ENCODE measurements at regions not wholly inside any gene's neighbourhood (a gene's known extent, or its start where the extent isn't known, plus 50 kb on each side); places are given as distances from the start of the nearest gene placed in this dataset.

DNA sequence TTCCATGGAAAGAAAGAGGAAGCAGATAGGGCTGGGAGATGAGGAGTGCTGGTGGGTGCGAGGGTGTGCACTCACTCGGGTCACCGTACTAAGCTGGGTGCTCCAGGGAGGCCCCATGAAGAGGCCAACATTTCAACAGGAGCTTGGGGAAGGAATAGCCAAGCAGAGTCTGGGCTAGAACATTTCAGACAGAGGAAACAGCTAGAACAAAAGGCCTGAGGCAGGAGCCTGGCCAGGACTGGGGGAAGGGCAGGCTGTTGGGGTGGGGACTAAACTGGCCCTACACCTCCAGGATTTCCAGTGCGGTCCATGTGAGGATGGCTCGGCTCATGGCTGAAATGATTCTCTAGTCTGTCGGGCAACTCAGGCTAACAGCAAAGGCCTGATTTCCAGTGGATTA lies 90.8 kb downstream of the ZFP36L2 start:
- no peak overlapping the region for H3K27ac Mint-ChIP-seq

DNA sequence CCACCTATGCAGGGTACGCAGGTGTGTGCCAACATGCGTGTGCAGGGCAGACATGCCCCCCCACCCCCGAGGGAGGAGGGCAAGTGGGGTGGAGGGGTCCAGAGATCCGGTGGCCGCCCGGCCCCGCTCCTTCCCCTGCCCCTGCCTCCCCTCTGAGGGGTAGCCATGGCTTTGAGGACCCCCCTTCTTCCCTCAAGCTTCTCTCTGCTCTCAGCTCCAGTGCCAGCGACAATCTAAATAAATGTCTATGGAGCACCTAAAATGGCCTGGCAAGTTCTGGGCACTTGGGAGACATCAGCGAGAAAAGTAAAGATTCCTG lies 91.9 kb downstream of the ZFP36L2 start:
- DNase-seq (ENCODE audit: low spot score) = no peak
- TF ChIP-seq ZNF331 (CRISPR knock-in tag; IDR thresholded peaks at IDR 0.05; ENCODE audit: low read depth) = no peak
- TF ChIP-seq NANOG (IDR thresholded peaks at IDR 0.05; ENCODE audit: borderline replicate concordance) = no peak
- TF ChIP-seq STAT1 (IDR thresholded peaks at IDR 0.05; ENCODE audit: unreplicated experiment) = no peak
- TF ChIP-seq JUNB (IDR thresholded peaks at IDR 0.05; ENCODE audit: unreplicated experiment) = no peak
- TF ChIP-seq REST (IDR thresholded peaks at IDR 0.05; ENCODE audit: unreplicated experiment) = no peak
- no peak for TF ChIP-seq EZH2phosphoT487 (IDR thresholded peaks at IDR 0.05; ENCODE audit: unreplicated experiment)
- TF ChIP-seq, protein P1, sequence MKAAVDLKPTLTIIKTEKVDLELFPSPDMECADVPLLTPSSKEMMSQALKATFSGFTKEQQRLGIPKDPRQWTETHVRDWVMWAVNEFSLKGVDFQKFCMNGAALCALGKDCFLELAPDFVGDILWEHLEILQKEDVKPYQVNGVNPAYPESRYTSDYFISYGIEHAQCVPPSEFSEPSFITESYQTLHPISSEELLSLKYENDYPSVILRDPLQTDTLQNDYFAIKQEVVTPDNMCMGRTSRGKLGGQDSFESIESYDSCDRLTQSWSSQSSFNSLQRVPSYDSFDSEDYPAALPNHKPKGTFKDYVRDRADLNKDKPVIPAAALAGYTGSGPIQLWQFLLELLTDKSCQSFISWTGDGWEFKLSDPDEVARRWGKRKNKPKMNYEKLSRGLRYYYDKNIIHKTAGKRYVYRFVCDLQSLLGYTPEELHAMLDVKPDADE (IDR thresholded peaks at IDR 0.05) = no peak
- no peak for TF ChIP-seq POLR2AphosphoS5 (IDR thresholded peaks at IDR 0.05; ENCODE audit: low read depth)
- Histone ChIP-seq H3K4me2 (no peak overlapping the region), H3K9me2 (ENCODE audit: insufficient read depth) (no peaks in the 10 kb centered on the region), H3F3A (replicated peaks; ENCODE audit: low read depth) (no peaks in the 10 kb centered on the region), H3K27ac (ENCODE audit: low read depth) (no peak overlapping the region), H4K20me1 (replicated peaks; ENCODE audit: insufficient read depth) (no peaks in the 10 kb centered on the region), H3K79me2 (replicated peaks; ENCODE audit: insufficient read depth) (no peaks in the 10 kb centered on the region), H3K4me1 (ENCODE audit: insufficient read depth) (peaks cover 20% of the 10 kb centered on the region), H3K4me3 (no peak overlapping the region), H3K27me3 (ENCODE audit: insufficient read depth) (no peaks in the 10 kb centered on the region), H2AFZ (no peak overlapping the region), H3K36me3 (ENCODE audit: insufficient read depth) (no peaks in the 10 kb centered on the region)
- ATAC-seq = no peak
- no peaks in the 10 kb centered on the region for H3K9me3 Mint-ChIP-seq
- peaks cover 40% of the 10 kb centered on the region for H3K4me1 Mint-ChIP-seq
- peaks cover 12% of the 10 kb centered on the region for H3K27me3 Mint-ChIP-seq (ENCODE audit: insufficient read depth, low read depth, poor library complexity)
- H3K4me3 Mint-ChIP-seq = no peak overlapping the region
- H3K36me3 Mint-ChIP-seq (ENCODE audit: low read depth) = no peaks in the 10 kb centered on the region
- no peak overlapping the region for H3K27ac Mint-ChIP-seq

More for the DNA sequence above, 90.8 kb downstream of the ZFP36L2 start:
- no peaks in the 10 kb centered on the region for H3K9me2 ChIP-seq (ENCODE audit: insufficient read depth)
- ATAC-seq (peak; percentile 15), DNase-seq (ENCODE audit: low spot score) (no peak)
- H3K27ac ChIP-seq (ENCODE audit: low read depth) = no peak overlapping the region
- no peaks in the 10 kb centered on the region for H3K79me2 ChIP-seq (replicated peaks; ENCODE audit: insufficient read depth)
- no peaks in the 10 kb centered on the region for H3K36me3 ChIP-seq (ENCODE audit: insufficient read depth)
- Mint-ChIP-seq H3K27me3 (ENCODE audit: insufficient read depth, low read depth, poor library complexity) (peaks cover 11% of the 10 kb centered on the region), H3K4me1 (peaks cover 45% of the 10 kb centered on the region), H3K9me3 (no peaks in the 10 kb centered on the region), H3K4me3 (no peak overlapping the region), H3K36me3 (ENCODE audit: low read depth) (no peaks in the 10 kb centered on the region)
- H2AFZ ChIP-seq = peak overlapping the region; percentile 95
- H3F3A ChIP-seq (replicated peaks; ENCODE audit: low read depth) = no peaks in the 10 kb centered on the region
- no peak overlapping the region for H3K4me3 ChIP-seq
- no peak for TF ChIP-seq CREB1 (CRISPR knock-in tag; IDR thresholded peaks at IDR 0.05; ENCODE audit: low read depth)
- TF ChIP-seq, protein P1 (IDR thresholded peaks at IDR 0.05) = no peak
- no peak for TF ChIP-seq NANOG (IDR thresholded peaks at IDR 0.05; ENCODE audit: borderline replicate concordance)
- no peak for TF ChIP-seq JUNB (IDR thresholded peaks at IDR 0.05; ENCODE audit: unreplicated experiment)
- TF ChIP-seq STAT1 (IDR thresholded peaks at IDR 0.05; ENCODE audit: unreplicated experiment) = no peak
- no peaks in the 10 kb centered on the region for H4K20me1 ChIP-seq (replicated peaks; ENCODE audit: insufficient read depth)
- H3K4me1 ChIP-seq (ENCODE audit: insufficient read depth) = peaks cover 20% of the 10 kb centered on the region
- H3K4me2 ChIP-seq = no peak overlapping the region
- H3K27me3 ChIP-seq (ENCODE audit: insufficient read depth) = no peaks in the 10 kb centered on the region

Data from GM23338 (cell line).